ENCODE measurements at regions not wholly inside any gene's neighbourhood (a gene's known extent, or its start where the extent isn't known, plus 50 kb on each side); places are given as distances from the start of the nearest gene placed in this dataset.

DNA sequence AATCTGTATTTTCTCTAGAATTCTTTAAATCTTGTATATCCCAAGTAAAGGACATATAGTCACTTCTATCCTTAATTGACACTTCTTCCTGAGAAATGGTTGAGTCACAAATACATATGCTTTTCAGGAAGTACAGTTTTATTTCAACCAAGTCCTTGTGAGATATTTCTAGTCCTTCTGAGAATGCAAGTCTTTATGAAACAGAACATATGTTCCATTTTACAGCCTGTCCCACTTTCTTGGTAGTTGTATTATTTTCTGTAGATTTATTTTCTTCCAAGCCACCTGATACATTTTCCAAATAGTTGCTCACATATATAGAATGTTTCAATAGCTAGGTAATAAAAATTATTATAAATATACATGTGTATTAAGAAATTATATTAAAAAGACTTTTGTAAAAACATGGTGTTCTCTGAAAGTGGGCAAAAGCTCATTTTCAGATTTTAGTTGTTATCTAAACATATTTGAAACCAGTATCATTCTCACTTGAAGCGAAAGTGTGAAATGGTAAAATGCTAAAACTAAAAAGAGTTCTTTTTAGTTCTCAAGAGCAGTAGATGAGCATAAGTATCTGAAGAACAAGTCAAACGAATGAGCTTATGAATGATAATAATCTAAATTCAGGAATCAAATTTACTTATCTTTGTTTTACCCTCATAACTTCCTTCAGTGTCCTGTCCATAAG is 468.0 kb downstream of the EPHA5 start:
- POLR2A ChIA-PET = no interaction called here

DNA sequence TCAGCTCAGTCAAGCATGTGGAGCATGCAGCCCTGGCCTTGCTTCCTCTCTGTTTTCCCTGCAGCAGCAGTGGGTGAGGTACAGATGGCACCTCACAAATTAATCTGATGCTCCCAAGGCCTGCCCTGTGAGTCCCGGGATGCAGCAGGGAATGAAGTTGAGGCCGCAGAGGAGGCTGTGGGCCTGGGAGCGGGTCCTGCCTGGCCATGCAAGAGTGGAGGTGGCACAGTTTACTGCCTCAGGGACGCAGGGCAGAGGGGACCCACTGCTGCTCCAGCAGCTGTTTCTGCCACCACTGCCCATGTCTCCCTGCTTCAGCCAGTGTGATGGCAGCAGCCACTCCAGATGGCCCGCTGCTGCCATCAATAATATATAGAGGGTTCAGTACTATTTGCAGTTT is 474.6 kb downstream of the EPHA5 start:
- Mint-ChIP-seq H3K27ac (no peak overlapping the region), H3K27me3 (no peaks in the 10 kb centered on the region), H3K4me1 (no peaks in the 10 kb centered on the region), H3K4me3 (no peak overlapping the region), H3K9me3 (ENCODE audit: insufficient read depth) (peaks cover 4% of the 10 kb centered on the region)
- Histone ChIP-seq H4K20me1 (ENCODE audit: control insufficient read depth, insufficient read depth, low read length, poor library complexity, severe bottlenecking) (no peaks in the 10 kb centered on the region), H3K9me3 (ENCODE audit: control extremely low read depth in 1 of 3, control insufficient read depth in 2 of 3, insufficient read depth in 1 of 3, low read length in 2 of 3) (peaks cover 0 to 21% (median 0%) of the 10 kb centered on the region in 3 donors), H3K27me3 (replicated peaks in 1 of 4; ENCODE audit: control extremely low read depth in 1 of 4, control insufficient read depth in 3 of 4, insufficient read depth in 4 of 4, low read length in 3 of 4) (no peaks in the 10 kb centered on the region), H2AFZ (ENCODE audit: insufficient read depth, low read depth, low read length, poor library complexity, severe bottlenecking) (no peak overlapping the region), H3K4me3 (ENCODE audit: control extremely low read depth in 1 of 5, extremely low read depth in 1 of 5, insufficient read depth in 1 of 5, low read depth in 2 of 5, low read length in 4 of 5) (no peak overlapping the region), H3K4me2 (replicated peaks; ENCODE audit: low read depth, low read length, poor library complexity, severe bottlenecking) (no peak overlapping the region), H3K4me1 (ENCODE audit: control insufficient read depth in 2 of 2, insufficient read depth in 2 of 2, low read length in 2 of 2) (no peaks in the 10 kb centered on the region), H3K36me3 (replicated peaks in 1 of 2; ENCODE audit: control extremely low read depth in 1 of 2, control insufficient read depth in 1 of 2, extremely low read depth in 1 of 2, insufficient read depth in 2 of 2, low read length in 1 of 2) (no peaks in the 10 kb centered on the region), H3K79me2 (ENCODE audit: control insufficient read depth, insufficient read depth, low read length) (no peaks in the 10 kb centered on the region), H3K27ac (ENCODE audit: low read length in 2 of 2) (no peak overlapping the region), H3K9ac (ENCODE audit: low read length) (no peak overlapping the region)
- ChIA-PET CTCF (no interaction called here), POLR2A (no interaction called here)
- ATAC-seq (ENCODE audit: low read depth) (no peak), DNase-seq (no peak)
- TF ChIP-seq, protein P1, sequence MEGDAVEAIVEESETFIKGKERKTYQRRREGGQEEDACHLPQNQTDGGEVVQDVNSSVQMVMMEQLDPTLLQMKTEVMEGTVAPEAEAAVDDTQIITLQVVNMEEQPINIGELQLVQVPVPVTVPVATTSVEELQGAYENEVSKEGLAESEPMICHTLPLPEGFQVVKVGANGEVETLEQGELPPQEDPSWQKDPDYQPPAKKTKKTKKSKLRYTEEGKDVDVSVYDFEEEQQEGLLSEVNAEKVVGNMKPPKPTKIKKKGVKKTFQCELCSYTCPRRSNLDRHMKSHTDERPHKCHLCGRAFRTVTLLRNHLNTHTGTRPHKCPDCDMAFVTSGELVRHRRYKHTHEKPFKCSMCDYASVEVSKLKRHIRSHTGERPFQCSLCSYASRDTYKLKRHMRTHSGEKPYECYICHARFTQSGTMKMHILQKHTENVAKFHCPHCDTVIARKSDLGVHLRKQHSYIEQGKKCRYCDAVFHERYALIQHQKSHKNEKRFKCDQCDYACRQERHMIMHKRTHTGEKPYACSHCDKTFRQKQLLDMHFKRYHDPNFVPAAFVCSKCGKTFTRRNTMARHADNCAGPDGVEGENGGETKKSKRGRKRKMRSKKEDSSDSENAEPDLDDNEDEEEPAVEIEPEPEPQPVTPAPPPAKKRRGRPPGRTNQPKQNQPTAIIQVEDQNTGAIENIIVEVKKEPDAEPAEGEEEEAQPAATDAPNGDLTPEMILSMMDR (IDR thresholded peaks at IDR 0.05) = no peak
- TF ChIP-seq EZH2 (IDR thresholded peaks at IDR 0.05; ENCODE audit: borderline replicate concordance, insufficient read depth, low read depth, low read length, poor library complexity, severe bottlenecking) = no peak
- 94% methylated on average over 5 of the region's 5 CpGs for WGBS (ENCODE audit: insufficient coverage)
- intact Hi-C loops (cut with micrococcal nuclease) = no loop called here

More for the DNA sequence above, 468.0 kb downstream of the EPHA5 start:
- ATAC-seq (ENCODE audit: low read depth) (no peak), DNase-seq (no peak)
- Mint-ChIP-seq H3K4me1 (no peaks in the 10 kb centered on the region), H3K27ac (no peak overlapping the region), H3K9me3 (ENCODE audit: insufficient read depth) (peaks cover 3% of the 10 kb centered on the region), H3K27me3 (no peaks in the 10 kb centered on the region), H3K4me3 (no peak overlapping the region)
- Histone ChIP-seq H3K27me3 (replicated peaks in 1 of 4; ENCODE audit: control extremely low read depth in 1 of 4, control insufficient read depth in 3 of 4, insufficient read depth in 4 of 4, low read length in 3 of 4) (no peaks in the 10 kb centered on the region), H3K27ac (ENCODE audit: low read length in 2 of 2) (no peak overlapping the region), H2AFZ (ENCODE audit: insufficient read depth, low read depth, low read length, poor library complexity, severe bottlenecking) (no peak overlapping the region), H3K9me3 (ENCODE audit: control extremely low read depth in 1 of 3, control insufficient read depth in 2 of 3, insufficient read depth in 1 of 3, low read length in 2 of 3) (no peaks in the 10 kb centered on the region), H4K20me1 (ENCODE audit: control insufficient read depth, insufficient read depth, low read length, poor library complexity, severe bottlenecking) (no peaks in the 10 kb centered on the region), H3K4me1 (ENCODE audit: control insufficient read depth in 2 of 2, insufficient read depth in 2 of 2, low read length in 2 of 2) (no peaks in the 10 kb centered on the region), H3K4me3 (ENCODE audit: control extremely low read depth in 1 of 5, extremely low read depth in 1 of 5, insufficient read depth in 1 of 5, low read depth in 2 of 5, low read length in 4 of 5) (no peak overlapping the region), H3K4me2 (replicated peaks; ENCODE audit: low read depth, low read length, poor library complexity, severe bottlenecking) (no peak overlapping the region), H3K79me2 (ENCODE audit: control insufficient read depth, insufficient read depth, low read length) (no peaks in the 10 kb centered on the region), H3K36me3 (replicated peaks in 1 of 2; ENCODE audit: control extremely low read depth in 1 of 2, control insufficient read depth in 1 of 2, extremely low read depth in 1 of 2, insufficient read depth in 2 of 2, low read length in 1 of 2) (no peaks in the 10 kb centered on the region), H3K9ac (ENCODE audit: low read length) (no peak overlapping the region)
- CTCF ChIA-PET = no interaction called here
- WGBS (ENCODE audit: insufficient coverage) = no CpG with 5 or more reads among the region's 2 CpGs
- TF ChIP-seq, protein P1 (IDR thresholded peaks at IDR 0.05) = no peak
- TF ChIP-seq EZH2 (IDR thresholded peaks at IDR 0.05; ENCODE audit: borderline replicate concordance, insufficient read depth, low read depth, low read length, poor library complexity, severe bottlenecking) = no peak
- intact Hi-C loops (cut with micrococcal nuclease) = no loop called here

All from B cell (primary cell).